ENCODE measurements at regions not wholly inside any gene's neighbourhood (a gene's known extent, or its start where the extent isn't known, plus 50 kb on each side); places are given as distances from the start of the nearest gene placed in this dataset.

DNA sequence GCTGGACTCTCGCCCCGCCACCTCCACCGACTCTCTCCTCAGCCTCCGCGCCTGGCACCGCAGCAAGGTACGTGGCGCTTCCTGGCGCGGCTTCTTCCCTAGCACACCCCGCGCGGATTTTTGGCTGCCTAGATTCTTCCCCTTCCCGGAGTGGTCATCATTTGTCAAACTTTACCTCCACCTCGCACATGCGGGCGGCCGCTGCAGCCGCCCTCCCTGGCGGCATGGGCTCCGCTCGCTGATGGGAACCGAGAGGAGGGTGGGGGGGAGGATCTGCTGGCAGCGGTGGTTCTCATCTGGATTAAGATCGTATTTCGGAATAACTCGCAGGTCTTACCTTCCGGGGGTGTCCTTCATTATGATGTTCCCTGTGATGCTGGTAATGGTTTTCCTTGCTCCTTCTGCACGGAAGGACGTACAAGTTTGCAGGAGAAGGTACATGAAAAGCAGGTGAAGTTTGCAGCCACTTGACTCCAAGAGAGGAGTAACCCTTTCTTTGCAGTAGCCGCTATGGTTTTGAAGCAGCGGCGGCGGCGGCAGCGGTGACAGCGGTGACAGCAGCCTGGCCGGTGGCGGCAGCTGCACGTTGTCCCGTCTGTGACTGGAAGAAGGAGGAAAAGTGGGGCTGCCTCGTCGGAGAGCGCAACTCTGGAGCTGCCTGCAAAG is 2183.9 kb upstream of the TENM3 start:
- DNase-seq (ENCODE audit: low read depth): no peak
- H3K4me3 ChIP-seq (ENCODE audit: low read depth, low read length): peak overlapping the region; percentile 30
- TF ChIP-seq, protein P1, sequence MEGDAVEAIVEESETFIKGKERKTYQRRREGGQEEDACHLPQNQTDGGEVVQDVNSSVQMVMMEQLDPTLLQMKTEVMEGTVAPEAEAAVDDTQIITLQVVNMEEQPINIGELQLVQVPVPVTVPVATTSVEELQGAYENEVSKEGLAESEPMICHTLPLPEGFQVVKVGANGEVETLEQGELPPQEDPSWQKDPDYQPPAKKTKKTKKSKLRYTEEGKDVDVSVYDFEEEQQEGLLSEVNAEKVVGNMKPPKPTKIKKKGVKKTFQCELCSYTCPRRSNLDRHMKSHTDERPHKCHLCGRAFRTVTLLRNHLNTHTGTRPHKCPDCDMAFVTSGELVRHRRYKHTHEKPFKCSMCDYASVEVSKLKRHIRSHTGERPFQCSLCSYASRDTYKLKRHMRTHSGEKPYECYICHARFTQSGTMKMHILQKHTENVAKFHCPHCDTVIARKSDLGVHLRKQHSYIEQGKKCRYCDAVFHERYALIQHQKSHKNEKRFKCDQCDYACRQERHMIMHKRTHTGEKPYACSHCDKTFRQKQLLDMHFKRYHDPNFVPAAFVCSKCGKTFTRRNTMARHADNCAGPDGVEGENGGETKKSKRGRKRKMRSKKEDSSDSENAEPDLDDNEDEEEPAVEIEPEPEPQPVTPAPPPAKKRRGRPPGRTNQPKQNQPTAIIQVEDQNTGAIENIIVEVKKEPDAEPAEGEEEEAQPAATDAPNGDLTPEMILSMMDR (IDR thresholded peaks at IDR 0.05; ENCODE audit: insufficient read depth, low read depth, low read length): no peak

DNA sequence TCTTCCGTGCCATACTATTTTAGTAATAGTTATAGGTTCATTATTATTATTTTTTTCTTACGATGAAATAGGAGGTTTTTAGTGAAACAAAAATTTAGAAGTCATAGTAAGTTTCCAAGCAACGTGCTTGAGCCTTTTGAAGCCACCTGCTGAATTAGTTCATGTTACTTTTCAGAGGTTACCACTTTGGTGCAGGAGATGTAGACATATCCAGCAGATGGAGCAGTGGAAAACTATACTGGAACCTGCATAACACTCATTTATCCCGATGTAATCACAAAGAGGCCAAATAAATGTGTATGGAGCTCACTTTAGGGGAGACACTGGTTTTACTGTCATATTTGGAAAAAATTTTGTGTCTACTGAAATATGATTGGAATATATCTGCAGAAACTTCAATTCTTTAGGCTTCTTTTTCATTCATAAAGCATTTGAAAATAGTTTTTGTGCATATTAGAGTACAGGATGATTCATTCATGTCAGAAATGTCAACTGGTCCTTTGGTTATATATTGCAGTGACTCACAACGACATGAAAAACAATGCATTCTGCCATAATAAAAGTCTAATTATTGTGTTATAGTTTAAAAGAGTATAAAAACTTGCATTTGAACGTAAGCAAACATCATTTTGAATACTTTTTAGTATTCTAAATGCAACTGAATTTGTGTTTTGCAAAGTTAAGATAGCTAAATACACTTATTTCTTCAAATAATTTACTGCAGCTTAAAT is 2182.9 kb upstream of the TENM3 start:
- no peak for DNase-seq (ENCODE audit: low read depth)
- H3K4me3 ChIP-seq (ENCODE audit: low read depth, low read length): no peak overlapping the region
- TF ChIP-seq, protein P1 (IDR thresholded peaks at IDR 0.05; ENCODE audit: insufficient read depth, low read depth, low read length): no peak

DNA sequence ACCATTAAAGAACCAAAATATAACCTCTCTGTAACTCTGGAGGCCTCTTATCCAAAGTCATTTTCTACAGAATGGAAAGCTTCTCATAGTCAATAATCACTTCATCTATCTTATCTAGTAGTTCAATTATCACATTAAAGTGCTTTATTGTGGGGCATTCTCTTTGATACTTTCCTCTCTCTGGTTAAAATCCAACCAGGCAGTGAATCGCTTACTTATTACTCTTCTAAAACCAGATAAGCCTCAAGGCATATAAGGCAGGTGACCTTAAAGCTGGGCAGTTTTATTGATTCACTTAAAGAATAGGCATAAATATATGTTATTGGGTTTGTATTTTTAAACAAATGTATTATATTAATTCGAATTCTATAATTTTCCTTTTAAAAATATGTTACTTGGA is 2162.1 kb upstream of the TENM3 start:
- no peak for DNase-seq (ENCODE audit: low read depth)
- H3K4me3 ChIP-seq (ENCODE audit: low read depth, low read length): no peak overlapping the region
- TF ChIP-seq, protein P1 (IDR thresholded peaks at IDR 0.05; ENCODE audit: insufficient read depth, low read depth, low read length): no peak

DNA sequence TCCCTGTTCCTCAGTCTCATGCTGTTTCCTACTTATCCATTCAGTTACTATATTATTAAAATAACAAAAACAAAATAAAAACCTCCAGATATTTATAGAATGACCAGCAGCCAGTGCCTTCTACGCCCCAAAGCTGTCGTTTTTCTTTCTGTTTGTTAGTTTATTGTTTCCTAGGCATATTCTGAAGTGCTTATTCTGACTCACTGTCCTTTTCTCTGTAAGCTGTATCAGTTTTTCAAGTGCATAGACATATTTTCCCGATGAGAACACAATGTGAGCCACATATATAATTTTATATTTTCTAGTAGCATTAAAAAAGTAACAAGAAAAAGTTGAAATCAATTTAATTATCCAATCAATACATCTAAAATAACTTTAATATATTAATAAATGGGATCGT is 2158.6 kb upstream of the TENM3 start:
- DNase-seq (ENCODE audit: low read depth): no peak
- no peak overlapping the region for H3K4me3 ChIP-seq (ENCODE audit: low read depth, low read length)
- TF ChIP-seq, protein P1 (IDR thresholded peaks at IDR 0.05; ENCODE audit: insufficient read depth, low read depth, low read length): no peak

DNA sequence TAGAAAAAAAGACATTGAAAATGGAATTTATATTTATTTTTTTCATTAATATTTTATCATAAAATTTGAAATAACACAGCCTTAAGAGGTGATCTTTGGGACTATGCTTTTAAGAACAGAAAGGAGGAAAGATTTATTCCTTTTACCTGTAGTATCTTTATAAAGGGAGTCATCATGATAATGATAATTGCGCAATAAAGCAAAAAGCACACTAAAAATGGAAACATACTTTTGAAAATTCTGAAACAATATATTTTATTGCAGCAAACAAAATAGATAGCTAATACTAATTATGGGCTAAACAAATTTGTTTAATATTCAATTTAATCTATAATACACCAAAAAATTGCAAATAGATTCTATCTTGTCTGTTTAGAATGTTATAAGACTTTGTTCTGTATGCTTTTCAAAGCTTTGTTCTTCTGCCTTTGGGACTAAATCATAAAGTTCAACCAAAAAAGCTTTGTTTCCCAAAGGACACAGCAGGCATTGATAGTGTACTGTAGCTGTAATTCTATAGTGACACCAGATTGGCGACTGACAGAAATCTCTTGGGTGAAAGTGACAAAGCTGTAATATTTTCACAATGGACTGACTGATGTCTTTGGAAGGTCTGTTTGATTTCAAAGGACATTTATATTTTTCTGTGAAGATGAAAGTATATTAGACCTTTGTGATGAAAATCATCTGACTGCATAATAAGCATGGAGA is 2156.6 kb upstream of the TENM3 start:
- TF ChIP-seq, protein P1 (IDR thresholded peaks at IDR 0.05; ENCODE audit: insufficient read depth, low read depth, low read length): no peak
- DNase-seq (ENCODE audit: low read depth): no peak
- no peak overlapping the region for H3K4me3 ChIP-seq (ENCODE audit: low read depth, low read length)

DNA sequence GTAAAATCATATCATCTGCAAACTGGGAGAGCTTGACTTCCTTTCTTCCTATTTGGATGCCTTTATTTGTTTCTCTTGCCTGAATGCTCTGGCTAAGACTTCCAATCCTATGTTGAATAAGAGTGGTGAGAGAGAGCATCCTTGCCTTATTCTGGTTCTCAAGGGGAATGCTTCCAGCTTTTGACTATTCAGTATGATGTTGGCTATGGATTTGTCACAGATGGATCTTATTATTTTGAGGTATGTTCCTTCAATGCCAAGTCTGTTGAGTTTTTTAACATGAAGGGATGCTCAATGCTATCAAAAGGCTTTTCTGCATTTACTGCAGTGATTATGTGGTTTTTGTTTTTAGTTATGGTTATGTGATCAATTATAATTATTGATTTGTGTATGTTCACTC is 2144.6 kb upstream of the TENM3 start:
- H3K4me3 ChIP-seq (ENCODE audit: low read depth, low read length): no peak overlapping the region
- TF ChIP-seq, protein P1 (IDR thresholded peaks at IDR 0.05; ENCODE audit: insufficient read depth, low read depth, low read length): no peak
- no peak for DNase-seq (ENCODE audit: low read depth)
